ENCODE measurements at regions not wholly inside any gene's neighbourhood (a gene's known extent, or its start where the extent isn't known, plus 50 kb on each side); places are given as distances from the start of the nearest gene placed in this dataset.

GRCh38 chr13:108142702-108143436, 72.5 kb downstream of the LIG4 start:
- no peak for TF ChIP-seq EZH2 (IDR thresholded peaks at IDR 0.05; ENCODE audit: borderline replicate concordance, insufficient read depth, low read length, poor library complexity, severe bottlenecking)
- no peak for TF ChIP-seq POLR2AphosphoS5 (IDR thresholded peaks at IDR 0.05)
- no peak for TF ChIP-seq EP300 (conservative IDR thresholded peaks at IDR 0.05; ENCODE audit: poor library complexity, severe bottlenecking)
- TF ChIP-seq REST (IDR thresholded peaks at IDR 0.05; ENCODE audit: borderline replicate concordance) = no peak
- no peak for TF ChIP-seq TAF1 (IDR thresholded peaks at IDR 0.05; ENCODE audit: low read depth)
- no peak for TF ChIP-seq MXI1 (conservative IDR thresholded peaks at IDR 0.05; ENCODE audit: poor library complexity, severe bottlenecking)
- TF ChIP-seq SMC3 (conservative IDR thresholded peaks at IDR 0.05; ENCODE audit: poor library complexity) = no peak
- no peak for TF ChIP-seq CTCF (IDR thresholded peaks at IDR 0.05; ENCODE audit: poor library complexity, severe bottlenecking)
- TF ChIP-seq RAD21 (conservative IDR thresholded peaks at IDR 0.05) = no peak
- Histone ChIP-seq H3K4me2 (ENCODE audit: low read length) (no peak overlapping the region), H2AFZ (ENCODE audit: low read depth, low read length) (no peak overlapping the region), H3K9me2 (ENCODE audit: insufficient read depth, low read length) (no peaks in the 10 kb centered on the region), H4K20me1 (ENCODE audit: insufficient read depth) (no peaks in the 10 kb centered on the region), H3K9ac (ENCODE audit: low read length) (no peak overlapping the region), H3K27ac (ENCODE audit: low read length) (no peak overlapping the region), H3K27me3 (ENCODE audit: insufficient read depth, low read depth, low read length) (no peaks in the 10 kb centered on the region), H3K79me2 (replicated peaks; ENCODE audit: insufficient read depth, low read length) (no peaks in the 10 kb centered on the region), H3F3A (ENCODE audit: insufficient read depth, low read length, poor library complexity, severe bottlenecking) (no peaks in the 10 kb centered on the region), H3K9me3 (ENCODE audit: low read length) (no peaks in the 10 kb centered on the region), H3K36me3 (ENCODE audit: insufficient read depth, low read length) (no peaks in the 10 kb centered on the region), H3K4me3 (ENCODE audit: low read length) (no peak overlapping the region)

- no peak overlapping the region for H3K27ac ChIP-seq (ENCODE audit: low read length)
- no peak overlapping the region for H3K4me3 ChIP-seq (ENCODE audit: low read length)
- H3K9me3 ChIP-seq (ENCODE audit: low read length) = no peaks in the 10 kb centered on the region
- H2AFZ ChIP-seq (ENCODE audit: low read depth, low read length) = no peak overlapping the region
- no peaks in the 10 kb centered on the region for H3K36me3 ChIP-seq (ENCODE audit: insufficient read depth, low read length)
- no peaks in the 10 kb centered on the region for H3K9me2 ChIP-seq (ENCODE audit: insufficient read depth, low read length)
- H3K27me3 ChIP-seq (ENCODE audit: insufficient read depth, low read depth, low read length) = no peaks in the 10 kb centered on the region
- H3F3A ChIP-seq (ENCODE audit: insufficient read depth, low read length, poor library complexity, severe bottlenecking) = no peaks in the 10 kb centered on the region
- H4K20me1 ChIP-seq (ENCODE audit: insufficient read depth) = no peaks in the 10 kb centered on the region
- no peak overlapping the region for H3K9ac ChIP-seq (ENCODE audit: low read length)
- H3K79me2 ChIP-seq (replicated peaks; ENCODE audit: insufficient read depth, low read length) = no peaks in the 10 kb centered on the region
- no peak for TF ChIP-seq EP300 (conservative IDR thresholded peaks at IDR 0.05; ENCODE audit: poor library complexity, severe bottlenecking)
- TF ChIP-seq CTCF (IDR thresholded peaks at IDR 0.05; ENCODE audit: poor library complexity, severe bottlenecking) = no peak
- no peak for TF ChIP-seq EZH2 (IDR thresholded peaks at IDR 0.05; ENCODE audit: borderline replicate concordance, insufficient read depth, low read length, poor library complexity, severe bottlenecking)
- TF ChIP-seq MXI1 (conservative IDR thresholded peaks at IDR 0.05; ENCODE audit: poor library complexity, severe bottlenecking) = no peak
- no peak for TF ChIP-seq REST (IDR thresholded peaks at IDR 0.05; ENCODE audit: borderline replicate concordance)
- no peak for TF ChIP-seq POLR2AphosphoS5 (IDR thresholded peaks at IDR 0.05)
- TF ChIP-seq SMC3 (conservative IDR thresholded peaks at IDR 0.05; ENCODE audit: poor library complexity) = no peak
- TF ChIP-seq RAD21 (conservative IDR thresholded peaks at IDR 0.05) = no peak
- no peak for TF ChIP-seq TAF1 (IDR thresholded peaks at IDR 0.05; ENCODE audit: low read depth)
- no peak overlapping the region for H3K4me2 ChIP-seq (ENCODE audit: low read length)
Observed at GRCh38 chr13:108137176-108137575, 78.2 kb downstream of the LIG4 start.

Measured in neural cell (in vitro differentiated cells).